ENCODE measurements at regions not wholly inside any gene's neighbourhood (a gene's known extent, or its start where the extent isn't known, plus 50 kb on each side); places are given as distances from the start of the nearest gene placed in this dataset.
A peak's percentile ranks its signal among the peaks of the same experiment; 100 is the strongest.

GRCh38 chr9:73079326-73079725, 72.3 kb upstream of the ANXA1 start:
- Histone ChIP-seq H3K9me3 (no peaks in the 10 kb centered on the region), H3K4me1 (no peaks in the 10 kb centered on the region), H3K4me3 (ENCODE audit: low read depth, low read length) (no peak overlapping the region), H3K36me3 (ENCODE audit: control insufficient read depth, insufficient read depth, low read length) (no peaks in the 10 kb centered on the region), H3K27me3 (replicated peaks; ENCODE audit: control insufficient read depth, insufficient read depth, low read length) (no peaks in the 10 kb centered on the region)
- POLR2A ChIA-PET: no interaction called here
- intact Hi-C loops (cut with micrococcal nuclease; ENCODE audit: unreplicated experiment): no loop called here
- no peaks in the 10 kb centered on the region for H3K4me1 Mint-ChIP-seq (ENCODE audit: low read depth, unreplicated experiment)
- H3K36me3 Mint-ChIP-seq (ENCODE audit: insufficient read depth, unreplicated experiment): no peaks in the 10 kb centered on the region
- CTCF ChIA-PET: interaction anchor here (1.5 kb wide), 1 partner anchor 222 kb away, joined by 6 read pairs; no protein-coding TSS in a partner anchor
- H3K9me3 Mint-ChIP-seq (ENCODE audit: unreplicated experiment): no peaks in the 10 kb centered on the region
- H3K27me3 Mint-ChIP-seq (ENCODE audit: insufficient read depth, unreplicated experiment): no peaks in the 10 kb centered on the region
- no peak for TF ChIP-seq CTCF (IDR thresholded peaks at IDR 0.05; ENCODE audit: insufficient read depth in 1 of 2, low read depth in 1 of 2, low read length in 1 of 2, severe bottlenecking in 1 of 2, unreplicated experiment in 1 of 2)
- DNase-seq: peak in 1 of 2 experiments; percentile 0
- BruUV-seq (replicated peaks): no TSS peak
- H3K27ac Mint-ChIP-seq (ENCODE audit: unreplicated experiment): no peak overlapping the region
- H3K4me3 Mint-ChIP-seq (ENCODE audit: unreplicated experiment): no peak overlapping the region

GRCh38 chr9:73077625-73078030, 74.0 kb upstream of the ANXA1 start:
- Histone ChIP-seq H3K4me3 (ENCODE audit: low read depth, low read length) (no peak overlapping the region), H3K4me1 (no peaks in the 10 kb centered on the region), H3K27me3 (replicated peaks; ENCODE audit: control insufficient read depth, insufficient read depth, low read length) (no peaks in the 10 kb centered on the region), H3K9me3 (no peaks in the 10 kb centered on the region), H3K36me3 (ENCODE audit: control insufficient read depth, insufficient read depth, low read length) (no peaks in the 10 kb centered on the region)
- Mint-ChIP-seq H3K27ac (ENCODE audit: unreplicated experiment) (no peak overlapping the region), H3K4me3 (ENCODE audit: unreplicated experiment) (no peak overlapping the region), H3K9me3 (ENCODE audit: unreplicated experiment) (no peaks in the 10 kb centered on the region), H3K27me3 (ENCODE audit: insufficient read depth, unreplicated experiment) (no peaks in the 10 kb centered on the region), H3K4me1 (ENCODE audit: low read depth, unreplicated experiment) (no peaks in the 10 kb centered on the region), H3K36me3 (ENCODE audit: insufficient read depth, unreplicated experiment) (no peaks in the 10 kb centered on the region)
- CTCF ChIA-PET: no interaction called here
- BruUV-seq (replicated peaks): no TSS peak
- DNase-seq: no peak
- intact Hi-C loops (cut with micrococcal nuclease; ENCODE audit: unreplicated experiment): no loop called here
- POLR2A ChIA-PET: no interaction called here
- TF ChIP-seq CTCF (IDR thresholded peaks at IDR 0.05; ENCODE audit: insufficient read depth in 1 of 2, low read depth in 1 of 2, low read length in 1 of 2, severe bottlenecking in 1 of 2, unreplicated experiment in 1 of 2): no peak

- no peaks in the 10 kb centered on the region for H3K36me3 ChIP-seq (ENCODE audit: control insufficient read depth, insufficient read depth, low read length)
- POLR2A ChIA-PET: no interaction called here
- H3K27ac Mint-ChIP-seq (ENCODE audit: unreplicated experiment): no peak overlapping the region
- no peak overlapping the region for H3K4me3 ChIP-seq (ENCODE audit: low read depth, low read length)
- H3K9me3 Mint-ChIP-seq (ENCODE audit: unreplicated experiment): no peaks in the 10 kb centered on the region
- intact Hi-C loops (cut with micrococcal nuclease; ENCODE audit: unreplicated experiment): no loop called here
- no peak for TF ChIP-seq CTCF (IDR thresholded peaks at IDR 0.05; ENCODE audit: insufficient read depth in 1 of 2, low read depth in 1 of 2, low read length in 1 of 2, severe bottlenecking in 1 of 2, unreplicated experiment in 1 of 2)
- H3K27me3 Mint-ChIP-seq (ENCODE audit: insufficient read depth, unreplicated experiment): no peaks in the 10 kb centered on the region
- no peaks in the 10 kb centered on the region for H3K4me1 ChIP-seq
- BruUV-seq (replicated peaks): no TSS peak
- no peaks in the 10 kb centered on the region for H3K36me3 Mint-ChIP-seq (ENCODE audit: insufficient read depth, unreplicated experiment)
- no peak overlapping the region for H3K4me3 Mint-ChIP-seq (ENCODE audit: unreplicated experiment)
- H3K27me3 ChIP-seq (replicated peaks; ENCODE audit: control insufficient read depth, insufficient read depth, low read length): no peaks in the 10 kb centered on the region
- CTCF ChIA-PET: no interaction called here
- DNase-seq: no peak
- H3K4me1 Mint-ChIP-seq (ENCODE audit: low read depth, unreplicated experiment): no peaks in the 10 kb centered on the region
- H3K9me3 ChIP-seq: no peaks in the 10 kb centered on the region
Measured at GRCh38 chr9:73076970-73077369, 74.7 kb upstream of the ANXA1 start.

All from Caco-2 (cell line).